HK-2 (cell line): ENCODE measurements at regions not wholly inside any gene's neighbourhood (a gene's known extent, or its start where the extent isn't known, plus 50 kb on each side); places are given as distances from the start of the nearest gene placed in this dataset.
"Not testable (repeated sequence)": the region's sequence is repeated elsewhere in the genome, so short reads cannot be mapped to it uniquely, and the experiment has no call there.

ENCODE experiments used
- DNase-seq: peaks from one replicate; pipeline ENCODE4 v3.0.0-alpha.2; 2018; ENCODE audit not compliant: unreplicated experiment

DNA sequence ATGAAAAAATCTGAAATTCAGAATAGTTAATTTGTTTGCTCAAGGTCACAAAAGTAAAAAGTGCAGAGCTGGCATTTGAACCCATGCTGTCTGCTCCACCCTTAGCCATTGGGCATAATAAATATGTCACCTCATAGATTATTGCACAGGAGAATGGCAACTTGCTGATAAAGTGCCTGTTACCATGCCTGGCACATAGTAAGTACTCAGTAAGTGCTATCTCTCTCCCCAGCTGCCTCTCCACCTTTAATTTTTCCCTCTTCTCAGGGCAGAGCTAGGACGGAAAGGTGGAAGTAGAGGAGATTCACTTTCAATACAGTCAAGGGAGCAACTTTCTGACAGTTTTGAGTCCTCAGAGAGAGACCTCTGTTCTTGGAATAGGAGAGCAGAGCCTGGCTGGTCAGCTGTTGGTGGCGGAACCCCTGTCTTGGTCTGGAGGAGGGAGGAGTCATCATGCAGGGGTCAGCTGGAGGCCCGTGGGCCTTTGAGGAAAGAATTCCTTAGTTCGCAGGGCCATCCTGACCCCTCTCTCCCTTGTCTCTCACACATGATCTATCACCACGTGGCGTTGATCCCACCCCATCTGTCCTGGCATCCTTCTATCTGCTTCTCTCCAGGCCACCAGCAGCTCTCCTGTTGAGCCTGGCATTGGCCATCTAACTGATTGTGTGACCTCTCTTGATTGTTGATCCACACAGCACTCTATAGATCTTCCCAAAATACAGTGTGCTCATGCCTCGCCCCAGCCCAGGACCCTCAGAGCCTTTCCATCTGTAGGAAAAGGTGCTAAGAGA is 149.3 kb downstream of the RPLP1 start:
- DNase-seq, result no peak

- DNase-seq, result no peak
These were observed 150.3 kb downstream of the RPLP1 start for GRCh38 chr15:69602921-69603320.

- DNase-seq, result no peak
These were observed 150.9 kb downstream of the RPLP1 start for GRCh38 chr15:69603369-69604071.

DNA sequence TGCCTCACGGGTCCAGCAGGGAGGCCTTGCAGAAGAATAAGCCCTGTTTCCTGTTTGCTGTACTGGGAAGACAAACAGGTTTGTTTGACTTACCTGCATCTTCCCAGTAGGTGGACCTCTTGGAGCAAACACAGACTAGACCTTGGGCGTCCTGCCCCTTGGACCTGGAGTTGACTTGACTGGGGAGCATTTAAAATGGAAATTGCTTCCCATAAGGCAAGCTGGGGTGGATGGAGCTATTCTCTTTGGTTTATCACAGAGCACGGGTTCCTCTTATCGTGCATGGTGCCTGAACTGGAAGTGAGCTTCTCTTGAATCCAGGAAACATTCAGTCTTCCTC is 151.4 kb downstream of the RPLP1 start:
- DNase-seq, result no peak

DNA sequence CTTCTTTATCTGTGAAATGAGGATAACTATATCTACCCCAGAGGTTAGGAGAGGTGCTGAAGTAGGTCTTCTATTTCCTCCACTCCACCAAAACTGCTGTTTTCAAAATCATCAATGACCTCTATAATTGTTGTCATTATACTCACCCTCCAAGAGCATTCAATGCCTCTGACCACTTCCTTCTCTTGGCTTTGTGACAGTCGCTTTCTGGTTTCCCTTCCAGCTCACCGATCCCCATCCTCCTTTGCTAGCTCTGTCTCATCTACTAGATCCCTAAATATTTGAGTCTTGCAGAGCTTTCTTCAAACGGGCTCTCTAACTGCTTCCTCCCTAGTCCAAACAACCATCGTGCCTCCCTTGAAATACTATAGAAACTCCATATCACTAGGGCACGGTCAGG is 153.5 kb downstream of the RPLP1 start:
- no peak for DNase-seq

GRCh38 chr15:69606921-69607500 is 154.4 kb downstream of the RPLP1 start:
- no peak for DNase-seq

- no peak for DNase-seq
These were observed 156.0 kb downstream of the RPLP1 start for GRCh38 chr15:69608661-69609060.

DNA sequence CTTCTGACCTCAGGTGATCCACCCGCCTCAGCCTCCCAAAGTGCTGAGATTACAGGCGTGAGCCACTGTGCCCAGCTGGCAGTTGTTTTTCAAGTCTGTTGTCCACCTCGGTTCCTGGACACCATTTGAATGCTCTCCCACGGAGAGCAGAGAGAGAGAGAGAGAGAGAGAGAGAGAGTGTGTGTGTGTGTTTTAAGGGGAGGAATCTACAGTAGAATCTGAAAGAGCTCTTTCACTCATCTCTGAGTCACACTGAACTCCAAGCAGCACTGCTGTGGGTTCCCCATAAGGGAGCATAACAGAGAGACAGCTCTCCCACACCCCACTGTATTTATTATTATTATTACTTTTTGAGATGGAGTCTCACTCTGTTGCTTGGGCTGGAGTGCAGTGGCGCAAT is 156.6 kb downstream of the RPLP1 start:
- DNase-seq, result no peak

GRCh38 chr15:69609776-69610175 is 157.2 kb downstream of the RPLP1 start:
- no peak for DNase-seq

DNA sequence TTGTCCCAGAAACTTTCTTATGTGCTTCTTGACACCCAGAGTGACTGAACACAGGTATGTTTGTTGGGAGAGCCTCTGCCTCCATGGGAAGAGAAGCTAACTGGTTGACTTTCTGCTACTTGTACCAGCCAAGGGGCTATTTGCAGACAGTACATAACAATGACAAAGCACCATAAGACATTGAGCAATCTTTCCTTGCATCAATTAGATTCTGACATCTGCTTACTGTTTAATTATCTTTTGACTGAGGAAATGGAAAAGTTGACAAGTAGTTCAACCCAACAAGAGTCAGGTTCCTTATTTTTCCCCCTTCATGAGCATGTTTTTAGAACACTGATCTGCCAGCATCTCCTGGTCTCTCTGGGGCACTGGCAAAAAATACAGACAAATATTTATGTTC is 157.7 kb downstream of the RPLP1 start:
- no peak for DNase-seq

- DNase-seq, result no peak
These were observed 158.2 kb downstream of the RPLP1 start for GRCh38 chr15:69610858-69611257.

DNA sequence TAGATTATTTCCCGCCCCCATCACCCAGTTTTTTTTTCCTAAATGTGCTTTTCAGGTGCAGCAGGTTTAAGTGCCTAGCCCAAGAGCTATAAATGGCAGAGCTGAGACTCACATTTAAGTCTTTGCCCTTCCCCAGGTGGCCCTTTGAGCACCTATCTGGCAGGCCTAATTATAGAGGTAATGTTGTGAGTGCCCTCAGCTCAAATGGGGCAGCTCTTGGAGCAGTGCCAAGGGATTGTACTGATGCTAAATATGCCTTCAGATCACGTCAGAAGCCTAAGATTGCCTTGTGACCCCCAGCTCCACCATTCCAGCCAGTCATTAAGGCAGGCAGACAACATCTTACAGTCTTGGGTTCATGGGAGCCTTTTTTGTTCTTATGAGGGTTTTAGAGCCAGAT is 159.5 kb downstream of the RPLP1 start:
- no peak for DNase-seq

- no peak for DNase-seq
These were observed 160.6 kb downstream of the RPLP1 start for GRCh38 chr15:69613182-69613581.

DNA sequence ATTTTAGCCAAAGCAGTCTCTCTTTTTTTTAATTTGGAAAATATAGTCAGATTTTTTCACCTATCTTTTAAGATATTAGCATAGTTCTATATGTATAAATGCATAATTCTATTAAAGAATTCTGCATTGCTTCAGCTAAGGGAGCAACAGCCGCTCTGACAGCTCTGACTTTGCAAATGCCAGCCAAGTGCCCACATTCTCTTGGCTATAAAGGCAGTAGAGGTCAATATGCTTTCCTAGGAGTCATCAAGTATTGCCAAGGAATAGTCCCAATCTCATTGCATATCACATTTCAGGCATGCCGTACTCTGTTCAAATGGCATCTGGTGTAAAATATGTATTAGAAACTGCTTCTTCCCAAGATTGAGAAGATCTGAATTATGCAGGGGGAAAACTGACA is 161.4 kb downstream of the RPLP1 start:
- DNase-seq, result no peak

GRCh38 chr15:69615736-69616135 is 163.1 kb downstream of the RPLP1 start:
- no peak for DNase-seq

- no peak for DNase-seq
These were observed 163.9 kb downstream of the RPLP1 start for GRCh38 chr15:69616558-69616957.

GRCh38 chr15:69617144-69617543 is 164.5 kb downstream of the RPLP1 start:
- not testable (repeated sequence) for DNase-seq

DNA sequence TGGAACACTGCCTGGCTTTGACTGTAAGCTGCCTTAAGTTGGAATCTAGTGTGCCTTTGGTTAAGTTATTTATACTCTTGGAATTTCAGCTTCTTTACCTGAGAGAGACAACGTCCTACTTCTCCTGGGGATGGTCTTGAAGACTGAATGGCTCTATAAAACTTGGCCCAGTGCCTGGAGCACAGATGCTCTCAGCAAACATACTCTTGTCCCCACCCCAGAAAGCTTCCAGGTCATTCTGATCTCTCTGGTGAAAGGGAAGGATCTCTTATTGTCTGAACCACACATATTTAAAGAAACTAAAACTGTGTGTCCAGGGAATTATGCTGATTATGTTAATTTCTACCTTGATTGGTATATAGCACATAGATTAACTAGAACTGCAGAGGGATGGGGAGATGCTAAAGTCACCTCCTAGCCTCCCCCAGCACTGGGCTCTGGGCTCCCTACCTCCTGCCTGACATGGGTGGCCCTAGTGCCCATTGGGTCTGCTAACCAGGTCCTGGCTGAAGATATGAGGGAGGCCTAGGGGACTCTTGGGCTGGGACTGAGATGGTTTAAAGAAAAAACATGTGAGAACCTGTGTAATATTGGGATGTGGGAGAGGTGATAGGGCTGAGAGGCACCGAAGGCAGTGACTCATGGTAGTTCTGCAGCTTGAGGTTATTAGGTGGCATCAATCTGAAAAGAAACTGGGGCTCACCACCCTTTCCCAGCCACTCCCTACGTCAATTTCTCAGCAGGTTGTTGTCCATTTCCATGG is 171.0 kb downstream of the RPLP1 start:
- no peak for DNase-seq

GRCh38 chr15:69624155-69624520 is 171.5 kb downstream of the RPLP1 start:
- no peak for DNase-seq

GRCh38 chr15:69624816-69625215 is 172.2 kb downstream of the RPLP1 start:
- no peak for DNase-seq

DNA sequence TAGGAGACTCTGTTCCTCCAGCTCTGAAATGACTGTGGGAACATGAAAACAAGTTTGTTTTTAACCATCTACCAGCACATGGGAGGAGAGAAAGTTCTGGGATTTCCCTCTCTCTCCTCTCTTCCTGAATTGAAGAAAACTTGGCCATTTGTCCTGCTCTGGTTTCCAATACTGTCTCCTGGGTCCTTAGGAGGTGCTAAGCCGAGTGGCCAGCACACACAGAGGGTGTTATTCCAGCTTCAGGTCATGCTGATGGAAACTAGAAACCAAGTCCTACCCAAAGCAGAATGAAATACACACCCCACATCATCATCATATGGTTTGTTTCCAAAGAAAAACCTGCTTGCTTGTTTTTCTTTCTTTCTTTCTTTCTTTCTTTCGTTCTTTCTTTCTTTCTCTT is 172.7 kb downstream of the RPLP1 start:
- DNase-seq, result no peak
